ENCODE measurements at regions not wholly inside any gene's neighbourhood (a gene's known extent, or its start where the extent isn't known, plus 50 kb on each side); places are given as distances from the start of the nearest gene placed in this dataset.

DNA sequence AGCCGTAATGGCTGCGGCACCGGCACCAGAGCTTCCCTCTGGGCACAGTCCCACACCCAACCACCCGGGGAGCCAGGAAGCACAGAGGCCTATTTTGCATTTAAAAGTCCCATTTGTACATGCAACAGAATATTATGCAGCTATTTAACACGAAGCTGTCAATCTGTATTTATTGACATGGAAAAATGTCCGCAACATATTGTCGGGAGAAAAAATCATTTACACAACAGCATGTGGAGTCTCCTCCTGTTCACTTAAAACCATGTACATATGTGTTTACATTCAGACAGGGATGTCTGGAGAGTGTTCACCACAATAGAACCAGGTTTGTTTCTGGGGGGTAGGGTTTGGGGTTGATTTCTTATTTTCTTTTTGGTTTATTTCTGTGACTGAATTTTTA, 63.4 kb upstream of the GRIK3 start:
- Histone ChIP-seq H3K27ac (replicated peaks) (no peak overlapping the region), H3K4me3 (replicated peaks; ENCODE audit: insufficient read depth, low read length) (no peak overlapping the region), H3K27me3 (ENCODE audit: insufficient read depth, poor library complexity, severe bottlenecking) (no peaks in the 10 kb centered on the region)
- TF ChIP-seq REST (IDR thresholded peaks at IDR 0.05; ENCODE audit: insufficient replicate concordance, low read depth) (no peak), POLR2AphosphoS5 (IDR thresholded peaks at IDR 0.05; ENCODE audit: low read depth) (no peak), SPI1 (IDR thresholded peaks at IDR 0.05; ENCODE audit: borderline replicate concordance, low read depth) (no peak), GABPA (IDR thresholded peaks at IDR 0.05; ENCODE audit: low read depth) (no peak)
- TF ChIP-seq, protein P1, sequence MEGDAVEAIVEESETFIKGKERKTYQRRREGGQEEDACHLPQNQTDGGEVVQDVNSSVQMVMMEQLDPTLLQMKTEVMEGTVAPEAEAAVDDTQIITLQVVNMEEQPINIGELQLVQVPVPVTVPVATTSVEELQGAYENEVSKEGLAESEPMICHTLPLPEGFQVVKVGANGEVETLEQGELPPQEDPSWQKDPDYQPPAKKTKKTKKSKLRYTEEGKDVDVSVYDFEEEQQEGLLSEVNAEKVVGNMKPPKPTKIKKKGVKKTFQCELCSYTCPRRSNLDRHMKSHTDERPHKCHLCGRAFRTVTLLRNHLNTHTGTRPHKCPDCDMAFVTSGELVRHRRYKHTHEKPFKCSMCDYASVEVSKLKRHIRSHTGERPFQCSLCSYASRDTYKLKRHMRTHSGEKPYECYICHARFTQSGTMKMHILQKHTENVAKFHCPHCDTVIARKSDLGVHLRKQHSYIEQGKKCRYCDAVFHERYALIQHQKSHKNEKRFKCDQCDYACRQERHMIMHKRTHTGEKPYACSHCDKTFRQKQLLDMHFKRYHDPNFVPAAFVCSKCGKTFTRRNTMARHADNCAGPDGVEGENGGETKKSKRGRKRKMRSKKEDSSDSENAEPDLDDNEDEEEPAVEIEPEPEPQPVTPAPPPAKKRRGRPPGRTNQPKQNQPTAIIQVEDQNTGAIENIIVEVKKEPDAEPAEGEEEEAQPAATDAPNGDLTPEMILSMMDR (IDR thresholded peaks at IDR 0.05; ENCODE audit: insufficient read depth, low read length): no peak
- no peak for DNase-seq (ENCODE audit: low read depth in 1 of 2, low spot score in 1 of 2)

GRCh38 chr1:37098237-37098636, 63.9 kb upstream of the GRIK3 start:
- Histone ChIP-seq H3K27me3 (ENCODE audit: insufficient read depth, poor library complexity, severe bottlenecking) (no peaks in the 10 kb centered on the region), H3K27ac (replicated peaks) (no peak overlapping the region), H3K4me3 (replicated peaks; ENCODE audit: insufficient read depth, low read length) (no peak overlapping the region)
- DNase-seq (ENCODE audit: low read depth in 1 of 2, low spot score in 1 of 2): no peak
- TF ChIP-seq REST (IDR thresholded peaks at IDR 0.05; ENCODE audit: insufficient replicate concordance, low read depth) (no peak), POLR2AphosphoS5 (IDR thresholded peaks at IDR 0.05; ENCODE audit: low read depth) (no peak), GABPA (IDR thresholded peaks at IDR 0.05; ENCODE audit: low read depth) (no peak), SPI1 (IDR thresholded peaks at IDR 0.05; ENCODE audit: borderline replicate concordance, low read depth) (no peak)
- TF ChIP-seq, protein P1 (IDR thresholded peaks at IDR 0.05; ENCODE audit: insufficient read depth, low read length): no peak

DNA sequence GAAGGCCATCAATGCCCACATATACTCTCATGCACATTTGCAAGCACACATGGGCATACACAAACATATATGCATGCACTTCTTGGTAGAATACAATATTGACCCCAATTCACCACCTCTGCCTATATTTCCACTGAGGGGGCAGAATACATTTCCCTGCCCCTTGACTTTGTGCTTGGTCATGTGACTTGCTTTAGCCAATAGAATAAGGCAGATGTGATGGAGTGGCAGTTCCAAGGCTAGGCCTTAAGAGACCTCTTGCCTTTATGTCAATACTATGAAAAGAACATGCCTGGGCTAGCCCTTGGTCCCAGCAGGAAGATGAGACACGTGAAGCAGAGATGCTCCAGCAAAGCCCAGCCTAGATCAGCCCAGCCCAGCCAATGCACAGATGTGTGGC, 66.0 kb upstream of the GRIK3 start:
- Histone ChIP-seq H3K27ac (replicated peaks) (no peak overlapping the region), H3K4me3 (replicated peaks; ENCODE audit: insufficient read depth, low read length) (no peak overlapping the region), H3K27me3 (ENCODE audit: insufficient read depth, poor library complexity, severe bottlenecking) (no peaks in the 10 kb centered on the region)
- DNase-seq (ENCODE audit: low read depth in 1 of 2, low spot score in 1 of 2): no peak
- TF ChIP-seq SPI1 (IDR thresholded peaks at IDR 0.05; ENCODE audit: borderline replicate concordance, low read depth) (no peak), GABPA (IDR thresholded peaks at IDR 0.05; ENCODE audit: low read depth) (no peak), REST (IDR thresholded peaks at IDR 0.05; ENCODE audit: insufficient replicate concordance, low read depth) (no peak), POLR2AphosphoS5 (IDR thresholded peaks at IDR 0.05; ENCODE audit: low read depth) (no peak)
- TF ChIP-seq, protein P1 (IDR thresholded peaks at IDR 0.05; ENCODE audit: insufficient read depth, low read length): no peak
